ENCODE measurements at regions not wholly inside any gene's neighbourhood (a gene's known extent, or its start where the extent isn't known, plus 50 kb on each side); places are given as distances from the start of the nearest gene placed in this dataset.

DNA sequence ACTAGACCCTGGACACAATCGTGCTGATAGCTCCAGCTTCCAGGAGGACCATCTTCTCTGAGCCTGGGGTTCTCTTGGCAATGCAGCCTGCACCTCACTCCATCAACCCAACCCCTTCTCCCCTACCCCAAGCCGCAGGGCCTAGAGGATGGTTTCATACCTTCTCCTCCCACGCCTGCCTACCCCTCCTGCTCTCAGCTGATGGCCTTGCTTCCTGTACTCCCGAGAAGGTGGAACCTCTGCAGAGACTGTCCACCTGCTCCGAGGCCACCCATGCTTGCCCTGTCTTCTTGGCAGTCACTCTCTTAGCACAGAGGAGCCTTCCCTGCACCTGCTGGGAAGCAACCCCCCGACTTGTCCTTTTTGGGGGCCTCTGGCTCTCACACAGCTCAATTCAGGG is 241.9 kb downstream of the IRX2 start:
- no peak overlapping the region for H3K4me3 ChIP-seq (ENCODE audit: low read length)
- DNase-seq (ENCODE audit: low read depth) = no peak
- TF ChIP-seq, protein P1, sequence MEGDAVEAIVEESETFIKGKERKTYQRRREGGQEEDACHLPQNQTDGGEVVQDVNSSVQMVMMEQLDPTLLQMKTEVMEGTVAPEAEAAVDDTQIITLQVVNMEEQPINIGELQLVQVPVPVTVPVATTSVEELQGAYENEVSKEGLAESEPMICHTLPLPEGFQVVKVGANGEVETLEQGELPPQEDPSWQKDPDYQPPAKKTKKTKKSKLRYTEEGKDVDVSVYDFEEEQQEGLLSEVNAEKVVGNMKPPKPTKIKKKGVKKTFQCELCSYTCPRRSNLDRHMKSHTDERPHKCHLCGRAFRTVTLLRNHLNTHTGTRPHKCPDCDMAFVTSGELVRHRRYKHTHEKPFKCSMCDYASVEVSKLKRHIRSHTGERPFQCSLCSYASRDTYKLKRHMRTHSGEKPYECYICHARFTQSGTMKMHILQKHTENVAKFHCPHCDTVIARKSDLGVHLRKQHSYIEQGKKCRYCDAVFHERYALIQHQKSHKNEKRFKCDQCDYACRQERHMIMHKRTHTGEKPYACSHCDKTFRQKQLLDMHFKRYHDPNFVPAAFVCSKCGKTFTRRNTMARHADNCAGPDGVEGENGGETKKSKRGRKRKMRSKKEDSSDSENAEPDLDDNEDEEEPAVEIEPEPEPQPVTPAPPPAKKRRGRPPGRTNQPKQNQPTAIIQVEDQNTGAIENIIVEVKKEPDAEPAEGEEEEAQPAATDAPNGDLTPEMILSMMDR (conservative IDR thresholded peaks at IDR 0.05; ENCODE audit: low read length) = no peak

DNA sequence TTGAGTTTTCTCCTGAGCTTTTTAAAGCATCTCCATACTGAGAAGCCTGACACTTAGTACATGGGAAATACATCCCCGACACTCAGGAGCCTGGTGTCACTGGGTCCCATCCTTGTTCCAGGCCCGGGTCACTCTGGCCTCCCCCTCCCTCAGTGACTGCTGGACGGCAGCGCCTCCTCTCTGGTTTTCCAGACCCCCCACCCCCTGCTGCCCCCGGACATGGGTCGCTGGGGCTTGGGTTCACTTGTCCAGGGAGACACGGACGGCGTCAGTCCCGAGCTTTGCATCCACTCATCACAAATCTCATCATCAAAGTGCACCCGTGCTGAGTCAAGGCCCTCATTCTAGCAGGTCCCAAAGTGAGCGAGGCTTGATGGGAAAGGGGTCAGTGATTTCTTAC is 243.0 kb downstream of the IRX2 start:
- TF ChIP-seq, protein P1 (conservative IDR thresholded peaks at IDR 0.05; ENCODE audit: low read length) = no peak

DNA sequence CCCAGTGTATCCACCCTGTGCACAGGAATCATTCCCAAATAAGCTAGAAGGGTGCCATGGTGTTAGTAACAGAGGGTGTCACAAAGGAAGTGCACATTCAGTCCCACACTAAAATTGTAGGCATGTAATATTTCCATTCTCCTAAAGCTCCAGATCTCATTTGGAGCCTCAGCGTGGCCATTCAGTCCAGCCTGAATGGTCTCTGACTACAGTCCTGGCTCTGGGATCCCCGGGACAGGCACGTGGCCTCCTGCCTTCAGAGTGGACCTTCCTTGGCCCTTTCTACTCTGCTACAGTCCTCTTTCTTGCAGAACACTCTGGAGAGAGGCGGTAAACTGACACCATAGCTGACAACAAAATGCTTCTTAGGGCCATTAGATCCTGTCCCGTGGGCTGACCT is 243.9 kb downstream of the IRX2 start:
- H3K4me3 ChIP-seq (ENCODE audit: low read length) = no peak overlapping the region
- TF ChIP-seq, protein P1 (conservative IDR thresholded peaks at IDR 0.05; ENCODE audit: low read length) = no peak
- no peak for DNase-seq (ENCODE audit: low read depth)

More for the DNA sequence above, 243.0 kb downstream of the IRX2 start:
- DNase-seq (ENCODE audit: low read depth) = no peak
- H3K4me3 ChIP-seq (ENCODE audit: low read length) = no peak overlapping the region

DNA sequence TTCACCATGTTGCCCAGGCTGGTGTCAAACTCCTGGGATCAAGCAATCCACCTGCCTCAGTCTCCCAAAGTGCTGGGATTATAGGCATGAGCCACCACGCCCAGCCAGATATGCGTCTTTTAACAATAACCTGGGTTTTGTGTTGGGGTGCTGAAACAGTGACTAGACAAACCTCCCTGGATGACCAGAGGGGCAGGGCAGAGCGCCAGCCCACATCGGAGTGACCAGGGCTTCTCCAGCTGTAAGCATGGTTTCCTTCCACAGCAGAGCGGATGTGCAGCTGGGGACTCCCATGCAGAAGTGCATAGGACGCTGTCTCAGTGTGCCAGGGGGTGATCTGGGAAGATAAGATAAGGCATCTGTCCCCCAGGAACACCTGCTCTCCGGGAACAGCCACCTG is 244.9 kb downstream of the IRX2 start:
- H3K4me3 ChIP-seq (ENCODE audit: low read length) = no peak overlapping the region
- DNase-seq (ENCODE audit: low read depth) = no peak
- TF ChIP-seq, protein P1 (conservative IDR thresholded peaks at IDR 0.05; ENCODE audit: low read length) = no peak

DNA sequence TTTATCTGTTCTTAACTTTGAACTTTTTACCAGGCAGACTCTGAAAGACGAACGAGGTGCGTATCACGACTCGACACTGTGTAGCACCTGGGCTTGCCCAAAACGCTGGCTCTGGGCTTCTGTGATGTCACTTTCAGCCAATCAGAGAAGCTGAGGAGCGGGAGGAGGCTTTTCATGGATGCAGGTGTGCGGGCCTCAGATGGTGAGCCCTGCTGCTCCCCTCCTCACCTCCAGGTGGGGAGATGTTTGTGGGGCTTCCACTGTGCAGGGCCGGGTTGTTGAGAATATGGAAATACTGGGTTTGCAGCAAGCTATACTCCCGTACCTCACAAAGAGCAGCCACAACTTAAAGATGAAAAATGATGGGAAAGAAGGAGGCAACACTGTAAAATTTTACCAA is 246.3 kb downstream of the IRX2 start:
- no peak for DNase-seq (ENCODE audit: low read depth)
- H3K4me3 ChIP-seq (ENCODE audit: low read length) = no peak overlapping the region
- TF ChIP-seq, protein P1 (conservative IDR thresholded peaks at IDR 0.05; ENCODE audit: low read length) = no peak

DNA sequence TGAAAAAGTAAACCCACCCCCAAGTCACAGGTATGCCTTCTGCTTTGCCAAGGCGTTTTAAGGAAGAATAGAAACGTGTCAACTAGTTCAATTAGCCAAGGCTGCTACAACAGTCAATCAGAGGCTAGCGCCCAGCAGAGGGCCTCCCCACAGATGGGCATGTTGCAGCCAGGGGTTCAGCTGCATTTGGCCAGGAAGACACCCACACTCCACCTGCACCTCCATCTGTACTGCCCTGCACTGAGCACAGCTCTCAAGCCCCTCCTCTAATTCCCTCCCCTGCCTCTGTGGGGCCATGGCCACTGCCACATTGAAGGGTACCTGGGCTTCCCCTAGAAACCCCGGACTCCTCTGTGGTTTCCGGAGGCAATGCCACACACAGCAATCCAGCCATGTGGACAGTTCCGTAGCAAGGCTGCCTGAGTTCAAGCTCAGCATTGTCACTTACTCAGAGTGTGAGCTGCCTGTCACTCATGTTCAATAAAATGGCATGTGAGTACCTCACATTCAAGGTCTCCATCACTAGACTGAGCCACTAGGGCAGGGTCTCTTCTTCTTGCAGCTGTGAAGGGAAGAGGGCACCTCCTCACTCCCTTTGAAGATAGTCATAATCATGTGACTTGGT is 248.4 kb downstream of the IRX2 start:
- no peak for DNase-seq (ENCODE audit: low read depth)
- no peak overlapping the region for H3K4me3 ChIP-seq (ENCODE audit: low read length)
- TF ChIP-seq, protein P1 (conservative IDR thresholded peaks at IDR 0.05; ENCODE audit: low read length) = no peak

DNA sequence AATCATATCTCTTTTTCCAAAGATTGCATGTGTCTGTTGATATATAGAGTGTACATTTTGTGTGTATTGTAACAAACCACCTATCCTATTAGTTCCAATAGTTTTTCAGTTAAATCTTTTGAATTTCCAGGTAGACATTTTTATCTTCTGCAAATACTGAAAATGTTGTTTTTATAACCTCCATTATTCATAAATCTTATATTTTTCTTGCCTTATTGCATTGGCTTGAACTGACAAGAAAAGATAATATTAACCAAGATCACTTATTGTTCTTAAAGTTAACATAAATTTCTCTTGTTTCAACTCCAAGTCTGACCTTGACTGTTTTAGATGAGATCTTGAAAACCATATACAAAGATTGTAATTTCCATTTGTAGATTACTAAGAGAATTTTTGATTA is 251.6 kb downstream of the IRX2 start:
- no peak for DNase-seq (ENCODE audit: low read depth)
- no peak overlapping the region for H3K4me3 ChIP-seq (ENCODE audit: low read length)
- TF ChIP-seq, protein P1 (conservative IDR thresholded peaks at IDR 0.05; ENCODE audit: low read length) = no peak

Measured in AG10803 (cell line).